Thyroid gland (tissue), 4 donors: ENCODE measurements at regions not wholly inside any gene's neighbourhood (a gene's known extent, or its start where the extent isn't known, plus 50 kb on each side); places are given as distances from the start of the nearest gene placed in this dataset.
"Not testable (repeated sequence)": the region's sequence is repeated elsewhere in the genome, so short reads cannot be mapped to it uniquely, and the experiment has no call there.

ENCODE experiments used
- POLR2A ChIP-seq, 2 donors: fragments of 450-650 bp; IDR thresholded peaks; one replicate each; pipeline ENCODE4 v1.6.1; 2017; ENCODE audit warnings: antibody characterized with exemption in 2 of 2, mild to moderate bottlenecking in 2 of 2, moderate library complexity in 1 of 2
- TF ChIP-seq, protein P1 (sequence below), 6 experiments: fragments of 200-600 bp in 3 of 6; fragments of 450-650 bp in 3 of 6; sonication (generic) in 3 of 6; IDR thresholded peaks; one replicate each; pipeline ENCODE4 v1.5.1; 2016 to 2019; ENCODE audit warnings: antibody characterized with exemption in 6 of 6, mild to moderate bottlenecking in 2 of 6, inconsistent platforms in 1 of 6, moderate library complexity in 1 of 6

DNA sequence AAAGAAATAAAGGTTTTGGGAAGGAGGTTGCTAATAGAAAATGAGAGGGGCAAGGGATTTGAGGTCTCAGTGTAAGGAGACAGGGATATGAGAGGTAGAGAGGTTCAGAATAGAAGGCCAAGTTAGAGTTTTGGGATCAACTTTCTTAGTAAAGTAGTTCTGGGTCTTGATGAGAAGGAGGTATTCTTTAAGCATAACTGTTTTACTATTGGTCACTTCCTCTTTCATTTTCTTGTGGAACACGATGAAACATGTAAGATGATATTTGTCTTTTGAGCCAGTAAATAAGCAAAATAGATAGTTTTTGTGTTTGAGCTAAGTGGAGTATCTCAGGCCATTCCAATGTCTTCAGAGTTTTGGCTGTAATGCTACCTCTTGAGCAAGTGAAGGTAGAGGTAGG lies 68.3 kb downstream of the SEPTIN7 start:
- not testable (repeated sequence) for TF ChIP-seq POLR2A (IDR thresholded peaks at IDR 0.05)
- TF ChIP-seq, protein P1, sequence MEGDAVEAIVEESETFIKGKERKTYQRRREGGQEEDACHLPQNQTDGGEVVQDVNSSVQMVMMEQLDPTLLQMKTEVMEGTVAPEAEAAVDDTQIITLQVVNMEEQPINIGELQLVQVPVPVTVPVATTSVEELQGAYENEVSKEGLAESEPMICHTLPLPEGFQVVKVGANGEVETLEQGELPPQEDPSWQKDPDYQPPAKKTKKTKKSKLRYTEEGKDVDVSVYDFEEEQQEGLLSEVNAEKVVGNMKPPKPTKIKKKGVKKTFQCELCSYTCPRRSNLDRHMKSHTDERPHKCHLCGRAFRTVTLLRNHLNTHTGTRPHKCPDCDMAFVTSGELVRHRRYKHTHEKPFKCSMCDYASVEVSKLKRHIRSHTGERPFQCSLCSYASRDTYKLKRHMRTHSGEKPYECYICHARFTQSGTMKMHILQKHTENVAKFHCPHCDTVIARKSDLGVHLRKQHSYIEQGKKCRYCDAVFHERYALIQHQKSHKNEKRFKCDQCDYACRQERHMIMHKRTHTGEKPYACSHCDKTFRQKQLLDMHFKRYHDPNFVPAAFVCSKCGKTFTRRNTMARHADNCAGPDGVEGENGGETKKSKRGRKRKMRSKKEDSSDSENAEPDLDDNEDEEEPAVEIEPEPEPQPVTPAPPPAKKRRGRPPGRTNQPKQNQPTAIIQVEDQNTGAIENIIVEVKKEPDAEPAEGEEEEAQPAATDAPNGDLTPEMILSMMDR (IDR thresholded peaks at IDR 0.05), result not testable (repeated sequence)
